ENCODE measurements at regions not wholly inside any gene's neighbourhood (a gene's known extent, or its start where the extent isn't known, plus 50 kb on each side); places are given as distances from the start of the nearest gene placed in this dataset.

- peaks cover 6% of the 10 kb centered on the region for H3K27me3 ChIP-seq (ENCODE audit: control insufficient read depth, insufficient read depth, low read length)
- no peak overlapping the region for H3K4me3 ChIP-seq (ENCODE audit: low read depth, low read length)
- no peaks in the 10 kb centered on the region for H3K36me3 ChIP-seq (ENCODE audit: control insufficient read depth, insufficient read depth, low read length)
- TF ChIP-seq, protein P1, sequence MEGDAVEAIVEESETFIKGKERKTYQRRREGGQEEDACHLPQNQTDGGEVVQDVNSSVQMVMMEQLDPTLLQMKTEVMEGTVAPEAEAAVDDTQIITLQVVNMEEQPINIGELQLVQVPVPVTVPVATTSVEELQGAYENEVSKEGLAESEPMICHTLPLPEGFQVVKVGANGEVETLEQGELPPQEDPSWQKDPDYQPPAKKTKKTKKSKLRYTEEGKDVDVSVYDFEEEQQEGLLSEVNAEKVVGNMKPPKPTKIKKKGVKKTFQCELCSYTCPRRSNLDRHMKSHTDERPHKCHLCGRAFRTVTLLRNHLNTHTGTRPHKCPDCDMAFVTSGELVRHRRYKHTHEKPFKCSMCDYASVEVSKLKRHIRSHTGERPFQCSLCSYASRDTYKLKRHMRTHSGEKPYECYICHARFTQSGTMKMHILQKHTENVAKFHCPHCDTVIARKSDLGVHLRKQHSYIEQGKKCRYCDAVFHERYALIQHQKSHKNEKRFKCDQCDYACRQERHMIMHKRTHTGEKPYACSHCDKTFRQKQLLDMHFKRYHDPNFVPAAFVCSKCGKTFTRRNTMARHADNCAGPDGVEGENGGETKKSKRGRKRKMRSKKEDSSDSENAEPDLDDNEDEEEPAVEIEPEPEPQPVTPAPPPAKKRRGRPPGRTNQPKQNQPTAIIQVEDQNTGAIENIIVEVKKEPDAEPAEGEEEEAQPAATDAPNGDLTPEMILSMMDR (IDR thresholded peaks at IDR 0.05; ENCODE audit: insufficient read depth, low read length, poor library complexity, severe bottlenecking) = no peak
- DNase-seq (ENCODE audit: low read depth) = no peak
These were observed 339.4 kb upstream of the ZMIZ1 start for GRCh38 chr10:78729366-78729765.

DNA sequence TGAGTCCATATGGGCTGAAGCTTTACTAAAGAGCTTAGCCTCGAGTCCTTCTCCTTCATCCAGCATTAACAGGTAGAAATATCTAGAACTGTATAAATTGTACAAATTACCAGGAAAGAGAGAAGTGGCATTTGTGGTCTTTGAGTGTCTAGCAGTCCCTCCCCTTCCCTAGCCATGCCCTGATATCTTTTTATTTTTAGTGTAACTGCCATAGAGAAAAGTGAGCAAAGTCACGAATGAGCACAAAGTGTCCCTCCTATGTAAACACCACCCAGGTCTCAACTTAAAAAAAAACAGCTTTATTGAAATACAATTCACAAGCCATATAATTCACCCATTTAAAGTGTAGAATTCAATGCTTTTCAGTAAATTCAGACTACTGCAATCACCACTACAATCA lies 339.0 kb upstream of the ZMIZ1 start:
- Histone ChIP-seq H3K27me3 (ENCODE audit: control insufficient read depth, insufficient read depth, low read length) (peaks cover 4% of the 10 kb centered on the region), H3K36me3 (ENCODE audit: control insufficient read depth, insufficient read depth, low read length) (no peaks in the 10 kb centered on the region), H3K4me3 (ENCODE audit: low read depth, low read length) (no peak overlapping the region)
- TF ChIP-seq, protein P1 (IDR thresholded peaks at IDR 0.05; ENCODE audit: insufficient read depth, low read length, poor library complexity, severe bottlenecking) = no peak
- no peak for DNase-seq (ENCODE audit: low read depth)

GRCh38 chr10:78730754-78731153 lies 338.0 kb upstream of the ZMIZ1 start:
- Histone ChIP-seq H3K36me3 (ENCODE audit: control insufficient read depth, insufficient read depth, low read length) (no peaks in the 10 kb centered on the region), H3K27me3 (ENCODE audit: control insufficient read depth, insufficient read depth, low read length) (peaks cover 7% of the 10 kb centered on the region), H3K4me3 (ENCODE audit: low read depth, low read length) (no peak overlapping the region)
- no peak for DNase-seq (ENCODE audit: low read depth)
- TF ChIP-seq, protein P1 (IDR thresholded peaks at IDR 0.05; ENCODE audit: insufficient read depth, low read length, poor library complexity, severe bottlenecking) = no peak

GRCh38 chr10:78731675-78732074 lies 337.1 kb upstream of the ZMIZ1 start:
- H3K27me3 ChIP-seq (ENCODE audit: control insufficient read depth, insufficient read depth, low read length) = peaks cover 7% of the 10 kb centered on the region
- TF ChIP-seq, protein P1 (IDR thresholded peaks at IDR 0.05; ENCODE audit: insufficient read depth, low read length, poor library complexity, severe bottlenecking) = no peak
- H3K36me3 ChIP-seq (ENCODE audit: control insufficient read depth, insufficient read depth, low read length) = no peaks in the 10 kb centered on the region
- DNase-seq (ENCODE audit: low read depth) = no peak
- no peak overlapping the region for H3K4me3 ChIP-seq (ENCODE audit: low read depth, low read length)

DNA sequence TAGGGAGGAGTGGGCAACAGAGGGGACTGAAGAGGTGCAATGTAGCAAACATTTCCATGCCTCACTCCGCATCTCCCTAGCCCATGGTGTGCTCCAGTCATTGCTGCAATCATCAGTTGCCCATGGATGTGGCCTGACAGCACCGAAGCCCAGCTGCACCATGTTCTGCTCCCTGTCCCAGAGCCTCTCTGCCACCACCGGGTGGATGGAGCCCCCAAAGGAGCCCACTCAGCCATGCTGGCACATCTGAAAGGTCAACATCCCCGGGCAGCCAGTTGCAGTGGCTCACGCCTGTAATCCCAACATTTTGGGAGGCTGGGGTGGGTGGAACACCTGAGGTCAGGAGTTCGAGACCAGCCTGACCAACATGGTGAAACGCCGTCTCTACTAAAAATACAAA lies 336.4 kb upstream of the ZMIZ1 start:
- Histone ChIP-seq H3K36me3 (ENCODE audit: control insufficient read depth, insufficient read depth, low read length) (no peaks in the 10 kb centered on the region), H3K27me3 (ENCODE audit: control insufficient read depth, insufficient read depth, low read length) (peaks cover 7% of the 10 kb centered on the region), H3K4me3 (ENCODE audit: low read depth, low read length) (no peak overlapping the region)
- TF ChIP-seq, protein P1 (IDR thresholded peaks at IDR 0.05; ENCODE audit: insufficient read depth, low read length, poor library complexity, severe bottlenecking) = no peak
- DNase-seq (ENCODE audit: low read depth) = no peak

- Histone ChIP-seq H3K36me3 (ENCODE audit: control insufficient read depth, insufficient read depth, low read length) (no peaks in the 10 kb centered on the region), H3K27me3 (ENCODE audit: control insufficient read depth, insufficient read depth, low read length) (peaks cover 5% of the 10 kb centered on the region), H3K4me3 (ENCODE audit: low read depth, low read length) (no peak overlapping the region)
- no peak for DNase-seq (ENCODE audit: low read depth)
- TF ChIP-seq, protein P1 (IDR thresholded peaks at IDR 0.05; ENCODE audit: insufficient read depth, low read length, poor library complexity, severe bottlenecking) = no peak
These were observed 331.7 kb upstream of the ZMIZ1 start for GRCh38 chr10:78736926-78737630.
